ENCODE measurements at regions not wholly inside any gene's neighbourhood (a gene's known extent, or its start where the extent isn't known, plus 50 kb on each side); places are given as distances from the start of the nearest gene placed in this dataset.
A peak's percentile ranks its signal among the peaks of the same experiment; 100 is the strongest.

GRCh38 chr2:19829672-19830071 is 72.1 kb downstream of the TTC32 start:
- no peak overlapping the region for H3K4me2 ChIP-seq (ENCODE audit: low read length)
- DNase-seq (no peak), ATAC-seq (no peak)
- H3K9ac ChIP-seq (ENCODE audit: low read length) = no peak overlapping the region
- no peak overlapping the region for H3K4me3 ChIP-seq (ENCODE audit: low read length)
- ChIA-PET CTCF (interaction anchor here (0.6 kb wide), 1 partner anchor 92 kb away, joined by 3 read pairs; no protein-coding TSS in a partner anchor), POLR2A (ENCODE audit: unreplicated experiment) (no interaction called here)
- H3K9me2 ChIP-seq (replicated peaks; ENCODE audit: low read length) = no peaks in the 10 kb centered on the region
- H2AFZ ChIP-seq (ENCODE audit: low read length) = no peak overlapping the region
- TF ChIP-seq EZH2phosphoT487 (IDR thresholded peaks at IDR 0.05; ENCODE audit: borderline replicate concordance, low read length) = no peak
- H3K27ac ChIP-seq (ENCODE audit: low read length) = no peak overlapping the region
- H3K4me1 ChIP-seq (ENCODE audit: insufficient read depth, low read length) = no peaks in the 10 kb centered on the region
- H4K20me1 ChIP-seq (ENCODE audit: low read length) = no peaks in the 10 kb centered on the region
- no peaks in the 10 kb centered on the region for H3K27me3 ChIP-seq (ENCODE audit: low read length)
- intact Hi-C loops (cut with micrococcal nuclease) = no loop called here
- H3K79me2 ChIP-seq (ENCODE audit: low read length) = no peaks in the 10 kb centered on the region
- BruUV-seq (replicated peaks) = no TSS peak
- H3K9me3 ChIP-seq (ENCODE audit: low read length) = no peaks in the 10 kb centered on the region
- H3F3A ChIP-seq (ENCODE audit: low read length, unreplicated experiment) = no peaks in the 10 kb centered on the region
- no peaks in the 10 kb centered on the region for H3K36me3 ChIP-seq (ENCODE audit: low read depth, low read length)

- Histone ChIP-seq H3K4me2 (ENCODE audit: low read length) (no peak overlapping the region), H3K9me2 (replicated peaks; ENCODE audit: low read length) (no peaks in the 10 kb centered on the region), H3K9me3 (ENCODE audit: low read length) (no peaks in the 10 kb centered on the region), H3K79me2 (ENCODE audit: low read length) (no peaks in the 10 kb centered on the region), H3K27ac (ENCODE audit: low read length) (no peak overlapping the region), H4K20me1 (ENCODE audit: low read length) (no peaks in the 10 kb centered on the region), H3K4me3 (ENCODE audit: low read length) (no peak overlapping the region), H3K27me3 (ENCODE audit: low read length) (no peaks in the 10 kb centered on the region), H3K4me1 (ENCODE audit: insufficient read depth, low read length) (peaks cover 12% of the 10 kb centered on the region), H3F3A (ENCODE audit: low read length, unreplicated experiment) (no peaks in the 10 kb centered on the region), H3K9ac (ENCODE audit: low read length) (no peak overlapping the region), H3K36me3 (ENCODE audit: low read depth, low read length) (no peaks in the 10 kb centered on the region), H2AFZ (ENCODE audit: low read length) (no peak overlapping the region)
- no peak for ATAC-seq
- TF ChIP-seq CTCF (conservative IDR thresholded peaks at IDR 0.05; ENCODE audit: low read depth, low read length) = no peak
- TF ChIP-seq EZH2phosphoT487 (IDR thresholded peaks at IDR 0.05; ENCODE audit: borderline replicate concordance, low read length) = no peak
- TF ChIP-seq EZH2 (IDR thresholded peaks at IDR 0.05; ENCODE audit: low read length, unreplicated experiment) = no peak
- BruUV-seq (replicated peaks) = no TSS peak
- ChIA-PET CTCF (no interaction called here), POLR2A (ENCODE audit: unreplicated experiment) (no interaction called here)
- intact Hi-C loops (cut with micrococcal nuclease) = no loop called here
- no peak for DNase-seq
Observed at GRCh38 chr2:19826874-19827273, 74.9 kb downstream of the TTC32 start.

GRCh38 chr2:19823507-19823906 is 78.3 kb downstream of the TTC32 start:
- ATAC-seq (peak; percentile 87), DNase-seq (peak; percentile 65)
- Histone ChIP-seq H3K9ac (ENCODE audit: low read length) (no peak overlapping the region), H3K9me2 (replicated peaks; ENCODE audit: low read length) (no peaks in the 10 kb centered on the region), H3K79me2 (ENCODE audit: low read length) (no peaks in the 10 kb centered on the region), H3K27ac (ENCODE audit: low read length) (no peak overlapping the region), H3K4me1 (ENCODE audit: insufficient read depth, low read length) (peaks cover 18% of the 10 kb centered on the region), H3K27me3 (ENCODE audit: low read length) (no peaks in the 10 kb centered on the region), H3K36me3 (ENCODE audit: low read depth, low read length) (no peaks in the 10 kb centered on the region), H2AFZ (ENCODE audit: low read length) (no peak overlapping the region), H4K20me1 (ENCODE audit: low read length) (no peaks in the 10 kb centered on the region), H3K4me2 (ENCODE audit: low read length) (peak overlapping the region; percentile 32), H3F3A (ENCODE audit: low read length, unreplicated experiment) (no peaks in the 10 kb centered on the region), H3K4me3 (ENCODE audit: low read length) (no peak overlapping the region), H3K9me3 (ENCODE audit: low read length) (no peaks in the 10 kb centered on the region)
- CTCF ChIA-PET = no interaction called here
- BruUV-seq (replicated peaks) = no TSS peak
- intact Hi-C loops (cut with micrococcal nuclease) = no loop called here
- TF ChIP-seq EZH2phosphoT487 (IDR thresholded peaks at IDR 0.05; ENCODE audit: borderline replicate concordance, low read length) (no peak), EZH2 (IDR thresholded peaks at IDR 0.05; ENCODE audit: low read length, unreplicated experiment) (no peak), CTCF (conservative IDR thresholded peaks at IDR 0.05; ENCODE audit: low read depth, low read length) (no peak)
- POLR2A ChIA-PET (ENCODE audit: unreplicated experiment) = no interaction called here

All from PC-3 (cell line).